OCI-LY7 (cell line): ENCODE measurements at regions not wholly inside any gene's neighbourhood (a gene's known extent, or its start where the extent isn't known, plus 50 kb on each side); places are given as distances from the start of the nearest gene placed in this dataset.

ENCODE experiments used
- CTCF ChIP-seq: fragments of 200-600 bp; sonication (generic); conservative IDR thresholded peaks from 2 replicates; pipeline ENCODE4 v1.5.1; 2014; ENCODE audit warnings: mild to moderate bottlenecking, antibody characterized with exemption, low read length, moderate library complexity, mixed read lengths
- EZH2phosphoT487 ChIP-seq: fragments of 200-600 bp; sonication (generic); IDR thresholded peaks from 2 replicates; pipeline ENCODE4 v1.6.1; 2018; ENCODE audit warnings: low read depth, borderline replicate concordance, mild to moderate bottlenecking, mixed run types, antibody characterized with exemption, low read length, moderate library complexity, mixed read lengths

GRCh38 chr9:3682186-3682585, 156.4 kb upstream of the RFX3 start:
- TF ChIP-seq CTCF: no peak
- TF ChIP-seq EZH2phosphoT487: no peak
